B cell (primary cell): ENCODE measurements at regions not wholly inside any gene's neighbourhood (a gene's known extent, or its start where the extent isn't known, plus 50 kb on each side); places are given as distances from the start of the nearest gene placed in this dataset.

Experiments used
- ATAC-seq: fragments of 200-7000 bp; cut with Tn5 transposase; one replicate; pipeline ENCODE4 v1.10.0; 2021; ENCODE audit warnings: low read depth, mild to moderate bottlenecking, moderate number of reproducible peaks, moderate library complexity
- CTCF ChIA-PET: fragments of 350-600 bp; sonication (Branson Sonifier 250); formaldehyde crosslinking; loops from one replicate; lab custom pipeline; 2021; ENCODE audit warnings: antibody characterized with exemption, inconsistent platforms; lab: Charles Lee
- POLR2A ChIA-PET: fragments of 350-600 bp; sonication (Branson Sonifier 250); formaldehyde crosslinking; loops from one replicate; lab custom pipeline; 2021; ENCODE audit warnings: antibody characterized with exemption; lab: Charles Lee
- DNase-seq: peaks from one replicate; pipeline ENCODE4 v3.0.0; 2013
- H2AFZ ChIP-seq: 2 replicates; pipeline ENCODE4 v1.6.1; 2012; ENCODE audit warnings: mild to moderate bottlenecking, low read depth, low read length; ENCODE audit not compliant: insufficient read depth, poor library complexity, severe bottlenecking
- H3K27ac ChIP-seq, 2 donors: 1 replicate in 1 of 2; 2 replicates in 1 of 2; pipeline ENCODE4 v1.5.1; 2012 to 2013; ENCODE audit warnings: low read length in 2 of 2, mild to moderate bottlenecking in 2 of 2, moderate library complexity in 1 of 2
- H3K27me3 ChIP-seq, 4 experiments: fragments of 200-600 bp in 1 of 4; sonication (generic) in 1 of 4; replicated peaks in 1 of 4; 1 replicate in 2 of 4; 2 replicates in 2 of 4; pipeline versions ENCODE4 v1.6.1 to v1.7.0; 2013 to 2016; ENCODE audit warnings: low read length in 3 of 4, mild to moderate bottlenecking in 2 of 4, mixed read lengths in 1 of 4, moderate library complexity in 1 of 4; ENCODE audit not compliant: insufficient read depth in 4 of 4, control insufficient read depth in 3 of 4; ENCODE audit errors: control extremely low read depth in 1 of 4
- H3K36me3 ChIP-seq, 2 experiments: replicated peaks in 1 of 2; 1 replicate in 1 of 2; 2 replicates in 1 of 2; pipeline versions ENCODE4 v1.6.1 to v1.7.1; 2013; ENCODE audit warnings: low read length in 1 of 2; ENCODE audit not compliant: insufficient read depth in 2 of 2, control insufficient read depth in 1 of 2; ENCODE audit errors: control extremely low read depth in 1 of 2, extremely low read depth in 1 of 2
- H3K4me1 ChIP-seq, 2 donors: fragments of 200-600 bp in 1 of 2; sonication (generic) in 1 of 2; 1 replicate in 1 of 2; 2 replicates in 1 of 2; pipeline versions ENCODE4 v1.5.1 to v1.6.1; 2013 to 2017; ENCODE audit warnings: low read length in 2 of 2; ENCODE audit not compliant: control insufficient read depth in 2 of 2, insufficient read depth in 2 of 2
- H3K4me2 ChIP-seq: replicated peaks from 2 replicates; pipeline ENCODE3; 2012; ENCODE audit warnings: mild to moderate bottlenecking, low read depth, low read length; ENCODE audit not compliant: poor library complexity, severe bottlenecking
- H3K4me3 ChIP-seq, 5 experiments: fragments of 200-600 bp in 1 of 5; sonication (generic) in 1 of 5; 1 replicate in 3 of 5; 2 replicates in 2 of 5; pipeline versions ENCODE4 v1.5.1 to v1.7.0; 2011 to 2016; ENCODE audit warnings: low read length in 4 of 5, mild to moderate bottlenecking in 4 of 5, low read depth in 2 of 5, control low read depth in 1 of 5, moderate library complexity in 1 of 5; ENCODE audit not compliant: insufficient read depth in 1 of 5; ENCODE audit errors: control extremely low read depth in 1 of 5, extremely low read depth in 1 of 5
- H3K79me2 ChIP-seq: fragments of 200-600 bp; sonication (generic); one replicate; pipeline ENCODE4 v1.6.0; 2016; ENCODE audit warnings: low read length; ENCODE audit not compliant: control insufficient read depth, insufficient read depth
- H3K9ac ChIP-seq: fragments of 200-600 bp; sonication (generic); 2 replicates; pipeline ENCODE4 v1.6.1; 2017; ENCODE audit warnings: mild to moderate bottlenecking, low read length, moderate library complexity
- H3K9me3 ChIP-seq, 3 donors: one replicate each; pipeline versions ENCODE4 v1.6.1 to v1.7.1; 2013; ENCODE audit warnings: low read length in 2 of 3; ENCODE audit not compliant: control insufficient read depth in 2 of 3, insufficient read depth in 1 of 3; ENCODE audit errors: control extremely low read depth in 1 of 3
- H4K20me1 ChIP-seq: 2 replicates; pipeline ENCODE4 v1.6.0; 2012; ENCODE audit warnings: mild to moderate bottlenecking, low read length; ENCODE audit not compliant: insufficient read depth, control insufficient read depth, poor library complexity, severe bottlenecking
- H3K27ac Mint-ChIP-seq: one replicate; pipeline ENCODE4 v1.8.0; 2021; ENCODE audit warnings: mixed read lengths
- H3K27me3 Mint-ChIP-seq: one replicate; pipeline ENCODE4 v1.8.0; 2021; ENCODE audit warnings: mixed read lengths
- H3K4me1 Mint-ChIP-seq: one replicate; pipeline ENCODE4 v1.8.0; 2021; ENCODE audit warnings: mixed read lengths
- H3K4me3 Mint-ChIP-seq: one replicate; pipeline ENCODE4 v1.8.0; 2021; ENCODE audit warnings: mixed read lengths
- H3K9me3 Mint-ChIP-seq: one replicate; pipeline ENCODE4 v1.8.0; 2022; ENCODE audit warnings: mixed read lengths; ENCODE audit not compliant: insufficient read depth
- EZH2 ChIP-seq: IDR thresholded peaks from 2 replicates; pipeline ENCODE4 v1.6.1; 2012; ENCODE audit warnings: borderline replicate concordance, low read depth, mild to moderate bottlenecking, moderate library complexity, low read length; ENCODE audit not compliant: insufficient read depth, poor library complexity, severe bottlenecking
- WGBS: methylation state at CpG from one replicate; pipeline ENCODE4 v1.1.5; 2013; ENCODE audit warnings: missing lambda C conversion rate; ENCODE audit not compliant: insufficient coverage; 5-methylcytosine and 5-hydroxymethylcytosine counted together
- intact Hi-C: fragments of 100-400 bp; cut with micrococcal nuclease; formaldehyde crosslinking; loops from one replicate; pipeline ENCODE4 v1.10.0; 2022
- TF ChIP-seq, protein P1 (sequence below): fragments of 200-600 bp; IDR thresholded peaks from one replicate; pipeline ENCODE4 v1.8.0; 2022; ENCODE audit warnings: antibody characterized with exemption, mild to moderate bottlenecking

DNA sequence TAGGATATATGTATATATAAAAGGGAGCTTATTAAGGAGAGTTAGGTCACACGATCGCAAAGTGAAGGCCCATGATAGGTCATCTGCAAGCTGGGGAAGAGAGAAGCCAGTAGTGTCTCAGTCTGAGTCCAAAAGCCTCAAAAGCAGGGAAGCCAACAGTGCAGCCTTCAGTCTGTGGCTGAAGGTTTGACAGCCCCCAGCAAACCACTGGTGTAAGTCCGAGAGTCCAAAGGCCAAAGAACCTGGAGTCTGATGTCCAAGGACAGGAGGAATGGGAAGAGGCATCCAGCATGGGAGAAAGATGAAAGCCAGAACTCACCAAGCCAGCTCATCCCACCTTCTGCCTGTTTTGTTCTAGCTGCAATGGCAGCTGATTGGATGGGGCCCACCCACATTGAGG, 88.9 kb upstream of the TBX20 start:
- Mint-ChIP-seq H3K9me3 (no peaks in the 10 kb centered on the region), H3K27ac (no peak overlapping the region), H3K4me3 (no peak overlapping the region), H3K27me3 (peaks cover 6% of the 10 kb centered on the region), H3K4me1 (peaks cover 2% of the 10 kb centered on the region)
- Histone ChIP-seq H3K27me3 (peaks cover 0 to 4% (median 2%) of the 10 kb centered on the region in 4 experiments), H3K9ac (no peak overlapping the region), H3K27ac (no peak overlapping the region), H3K79me2 (no peaks in the 10 kb centered on the region), H3K4me3 (no peak overlapping the region), H4K20me1 (no peaks in the 10 kb centered on the region), H3K9me3 (no peaks in the 10 kb centered on the region), H3K36me3 (no peaks in the 10 kb centered on the region), H3K4me1 (no peaks in the 10 kb centered on the region), H3K4me2 (no peak overlapping the region), H2AFZ (no peak overlapping the region)
- WGBS: 88% methylated on average over 3 of the region's 3 CpGs
- ChIA-PET POLR2A (no interaction called here), CTCF (no interaction called here)
- ATAC-seq (no peak), DNase-seq (no peak)
- intact Hi-C loops: no loop called here
- no peak for TF ChIP-seq EZH2

DNA sequence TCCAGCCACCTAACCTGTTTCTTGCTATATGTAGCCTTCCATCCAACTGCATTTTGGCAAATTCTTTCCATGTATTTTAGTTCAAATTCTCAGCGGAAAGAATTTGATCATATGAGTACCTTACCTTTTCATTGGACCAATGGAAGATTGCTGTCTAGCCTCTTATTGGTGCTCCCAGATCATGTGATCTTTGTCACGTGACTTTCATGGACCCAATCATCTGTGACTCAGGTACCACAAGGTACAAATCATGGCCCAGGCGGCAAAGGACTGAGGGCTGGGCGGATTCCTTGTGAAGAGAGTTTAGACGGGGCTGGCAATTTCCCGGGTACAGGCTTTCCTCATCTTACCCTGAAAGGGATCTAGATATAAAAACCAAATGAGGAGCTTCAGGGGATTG, 85.9 kb upstream of the TBX20 start:
- Histone ChIP-seq H3K4me3 (no peak overlapping the region), H3K36me3 (no peaks in the 10 kb centered on the region), H3K4me2 (no peak overlapping the region), H3K9me3 (no peaks in the 10 kb centered on the region), H3K27ac (no peak overlapping the region), H2AFZ (no peak overlapping the region), H3K79me2 (no peaks in the 10 kb centered on the region), H3K27me3 (peaks cover 0 to 4% (median 0%) of the 10 kb centered on the region in 4 experiments), H4K20me1 (no peaks in the 10 kb centered on the region), H3K9ac (no peak overlapping the region), H3K4me1 (no peaks in the 10 kb centered on the region)
- Mint-ChIP-seq H3K4me3 (no peak overlapping the region), H3K27me3 (peaks cover 18% of the 10 kb centered on the region), H3K9me3 (no peaks in the 10 kb centered on the region), H3K27ac (no peak overlapping the region), H3K4me1 (peaks cover 2% of the 10 kb centered on the region)
- intact Hi-C loops: no loop called here
- ChIA-PET POLR2A (no interaction called here), CTCF (no interaction called here)
- no peak for ATAC-seq
- 100% methylated on average over 6 of the region's 6 CpGs for WGBS
- no peak for DNase-seq
- TF ChIP-seq, protein P1, sequence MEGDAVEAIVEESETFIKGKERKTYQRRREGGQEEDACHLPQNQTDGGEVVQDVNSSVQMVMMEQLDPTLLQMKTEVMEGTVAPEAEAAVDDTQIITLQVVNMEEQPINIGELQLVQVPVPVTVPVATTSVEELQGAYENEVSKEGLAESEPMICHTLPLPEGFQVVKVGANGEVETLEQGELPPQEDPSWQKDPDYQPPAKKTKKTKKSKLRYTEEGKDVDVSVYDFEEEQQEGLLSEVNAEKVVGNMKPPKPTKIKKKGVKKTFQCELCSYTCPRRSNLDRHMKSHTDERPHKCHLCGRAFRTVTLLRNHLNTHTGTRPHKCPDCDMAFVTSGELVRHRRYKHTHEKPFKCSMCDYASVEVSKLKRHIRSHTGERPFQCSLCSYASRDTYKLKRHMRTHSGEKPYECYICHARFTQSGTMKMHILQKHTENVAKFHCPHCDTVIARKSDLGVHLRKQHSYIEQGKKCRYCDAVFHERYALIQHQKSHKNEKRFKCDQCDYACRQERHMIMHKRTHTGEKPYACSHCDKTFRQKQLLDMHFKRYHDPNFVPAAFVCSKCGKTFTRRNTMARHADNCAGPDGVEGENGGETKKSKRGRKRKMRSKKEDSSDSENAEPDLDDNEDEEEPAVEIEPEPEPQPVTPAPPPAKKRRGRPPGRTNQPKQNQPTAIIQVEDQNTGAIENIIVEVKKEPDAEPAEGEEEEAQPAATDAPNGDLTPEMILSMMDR: no peak
- TF ChIP-seq EZH2: no peak
